ENCODE measurements at regions not wholly inside any gene's neighbourhood (a gene's known extent, or its start where the extent isn't known, plus 50 kb on each side); places are given as distances from the start of the nearest gene placed in this dataset.
"Not testable (repeated sequence)": the region's sequence is repeated elsewhere in the genome, so short reads cannot be mapped to it uniquely, and the experiment has no call there.

DNA sequence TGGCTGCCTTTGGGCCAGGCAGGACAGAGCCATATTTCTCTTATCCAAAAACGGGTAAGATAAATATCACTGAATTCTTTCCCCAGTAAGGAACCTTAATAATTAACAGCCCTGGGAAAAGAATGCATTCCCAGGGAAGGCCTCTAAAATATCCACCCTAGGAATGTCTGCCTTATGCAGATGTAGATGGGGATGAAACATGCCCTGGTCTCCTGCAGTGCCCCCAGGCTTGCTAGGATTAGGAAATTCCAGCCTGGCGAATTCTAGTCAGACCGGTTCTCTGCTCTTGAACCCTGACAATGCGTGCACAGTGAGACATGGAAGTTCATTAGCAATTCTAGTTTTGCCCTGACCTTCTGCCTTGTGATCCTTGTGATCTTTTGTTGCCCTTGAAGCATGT lies 663.7 kb downstream of the GABRG1 start:
- TF ChIP-seq, protein P1, sequence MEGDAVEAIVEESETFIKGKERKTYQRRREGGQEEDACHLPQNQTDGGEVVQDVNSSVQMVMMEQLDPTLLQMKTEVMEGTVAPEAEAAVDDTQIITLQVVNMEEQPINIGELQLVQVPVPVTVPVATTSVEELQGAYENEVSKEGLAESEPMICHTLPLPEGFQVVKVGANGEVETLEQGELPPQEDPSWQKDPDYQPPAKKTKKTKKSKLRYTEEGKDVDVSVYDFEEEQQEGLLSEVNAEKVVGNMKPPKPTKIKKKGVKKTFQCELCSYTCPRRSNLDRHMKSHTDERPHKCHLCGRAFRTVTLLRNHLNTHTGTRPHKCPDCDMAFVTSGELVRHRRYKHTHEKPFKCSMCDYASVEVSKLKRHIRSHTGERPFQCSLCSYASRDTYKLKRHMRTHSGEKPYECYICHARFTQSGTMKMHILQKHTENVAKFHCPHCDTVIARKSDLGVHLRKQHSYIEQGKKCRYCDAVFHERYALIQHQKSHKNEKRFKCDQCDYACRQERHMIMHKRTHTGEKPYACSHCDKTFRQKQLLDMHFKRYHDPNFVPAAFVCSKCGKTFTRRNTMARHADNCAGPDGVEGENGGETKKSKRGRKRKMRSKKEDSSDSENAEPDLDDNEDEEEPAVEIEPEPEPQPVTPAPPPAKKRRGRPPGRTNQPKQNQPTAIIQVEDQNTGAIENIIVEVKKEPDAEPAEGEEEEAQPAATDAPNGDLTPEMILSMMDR (IDR thresholded peaks at IDR 0.05), result not testable (repeated sequence)
- not testable (repeated sequence) for TF ChIP-seq POLR2A, EP300, POLR2AphosphoS5 (IDR thresholded peaks at IDR 0.05)
